HepG2 (cell line): ENCODE measurements at regions not wholly inside any gene's neighbourhood (a gene's known extent, or its start where the extent isn't known, plus 50 kb on each side); places are given as distances from the start of the nearest gene placed in this dataset.

Source experiments
- ATAC-seq: fragments of 200-7000 bp; cut with Tn5 transposase; 3 replicates; pipeline ENCODE4 v1.9.1; 2020; ENCODE audit warnings: mild to moderate bottlenecking, moderate library complexity
- BruUV-seq: library from RNA; stranded (reverse); fragments of 400-500 nt; replicated peaks from 2 replicates; lab custom pipeline; 2021; lab: Mats Ljungman, UMichigan
- CTCF ChIA-PET: fragments of 300-600 bp; formaldehyde crosslinking; extraction: SDS; loops from one replicate; lab custom pipeline; 2021; ENCODE audit warnings: low total read pairs, inconsistent platforms, low intra/inter-chr PET ratio; lab: Yijun Ruan, JAX
- POLR2A ChIA-PET: fragments of 350-600 bp; sonication (Branson Sonifier 250); formaldehyde crosslinking; loops from one replicate; lab custom pipeline; 2020; ENCODE audit warnings: antibody characterized with exemption, inconsistent platforms; lab: Yijun Ruan, JAX
- DNase-seq: peaks from one replicate; pipeline ENCODE4 v3.0.0-alpha.2; 2015; ENCODE audit warnings: low spot score
- FAIRE-seq: peaks from 3 replicates; lab custom pipeline; 2011; peaks lifted over from hg19 to GRCh38; lab: Jason Lieb, UNC
- H2AFZ ChIP-seq: one replicate; pipeline ENCODE4 v1.6.1; 2011; ENCODE audit warnings: low read length, inconsistent platforms
- H3K27ac ChIP-seq: fragments of 300-600 bp; 3 replicates; pipeline ENCODE4 v1.8.0; 2011; ENCODE audit warnings: mixed run types, mild to moderate bottlenecking, mixed read lengths, low read length, inconsistent platforms; ENCODE audit not compliant: insufficient read depth; ENCODE audit errors: extremely low read length
- H3K27me3 ChIP-seq, 2 experiments: fragments of 200-600 bp in 1 of 2; 2 replicates in 1 of 2; 3 replicates in 1 of 2; pipeline versions ENCODE4 v1.6.0 to v1.8.0; 2011; ENCODE audit warnings: low read length in 2 of 2, mild to moderate bottlenecking in 2 of 2, moderate library complexity in 2 of 2, inconsistent platforms in 1 of 2; ENCODE audit not compliant: insufficient read depth in 2 of 2, control insufficient read depth in 1 of 2
- H3K36me3 ChIP-seq, 2 experiments: fragments of 200-600 bp in 1 of 2; replicated peaks in 1 of 2; 2 replicates in 1 of 2; 3 replicates in 1 of 2; pipeline versions ENCODE4 v1.5.1 to v1.8.0; 2011; ENCODE audit warnings: low read length in 2 of 2, inconsistent platforms in 1 of 2; ENCODE audit not compliant: insufficient read depth in 2 of 2, control insufficient read depth in 1 of 2
- H3K4me1 ChIP-seq: 2 replicates; pipeline ENCODE4 v1.5.1; 2012; ENCODE audit warnings: low read length, inconsistent platforms; ENCODE audit not compliant: insufficient read depth
- H3K4me2 ChIP-seq: 2 replicates; pipeline ENCODE4 v1.6.0; 2011; ENCODE audit warnings: low read depth, low read length, inconsistent platforms
- H3K4me3 ChIP-seq, 3 experiments: fragments of 200-600 bp in 1 of 3; sonication (generic), shearing (Covaris generic) in 1 of 3; replicated peaks in 1 of 3; 2 replicates each; pipeline ENCODE4 v1.5.1; 2011 to 2016; ENCODE audit warnings: low read length in 3 of 3, inconsistent platforms in 2 of 3, low read depth in 2 of 3, mild to moderate bottlenecking in 2 of 3, control low read depth in 1 of 3, mixed read lengths in 1 of 3; ENCODE audit not compliant: insufficient read depth in 1 of 3
- H3K79me2 ChIP-seq: one replicate; pipeline ENCODE4 v1.6.1; 2011; ENCODE audit warnings: low read length, inconsistent platforms; ENCODE audit not compliant: insufficient read depth
- H3K9ac ChIP-seq: 2 replicates; pipeline ENCODE4 v1.6.0; 2011; ENCODE audit warnings: mild to moderate bottlenecking, low read depth, low read length, inconsistent platforms; ENCODE audit not compliant: insufficient read depth
- H3K9me3 ChIP-seq: 2 replicates; pipeline ENCODE4 v1.5.1; 2012; ENCODE audit warnings: mild to moderate bottlenecking, low read length
- H4K20me1 ChIP-seq: 2 replicates; pipeline ENCODE4 v1.6.0; 2011; ENCODE audit warnings: inconsistent platforms, mild to moderate bottlenecking, low read length, moderate library complexity; ENCODE audit not compliant: insufficient read depth
- CBX5 ChIP-seq: sonication (generic); formaldehyde crosslinking; IDR thresholded peaks from 2 replicates; pipeline ENCODE4 v1.4.0; 2020; ENCODE audit warnings: missing genetic modification reagents, borderline replicate concordance
- HMG20B ChIP-seq: conservative IDR thresholded peaks from 2 replicates; pipeline ENCODE4 v1.6.1; 2016; ENCODE audit warnings: missing genetic modification reagents, missing compliant biosample characterization
- MYNN ChIP-seq: sonication (generic); formaldehyde crosslinking; IDR thresholded peaks from 2 replicates; pipeline ENCODE4 v1.4.0; 2020; ENCODE audit warnings: mild to moderate bottlenecking, low read depth, missing genetic modification reagents
- TMF1 ChIP-seq: sonication (generic); formaldehyde crosslinking; IDR thresholded peaks from 2 replicates; pipeline ENCODE4 v1.8.1; 2022; ENCODE audit warnings: low read depth, missing genetic modification reagents
- ZNF263 ChIP-seq: sonication (generic); formaldehyde crosslinking; IDR thresholded peaks from 2 replicates; pipeline ENCODE4 v1.4.0; 2020; ENCODE audit warnings: missing genetic modification reagents
- ZSCAN9 ChIP-seq: IDR thresholded peaks from 2 replicates; pipeline ENCODE4 v1.6.1; 2016; ENCODE audit warnings: borderline replicate concordance
- ZZZ3 ChIP-seq: sonication (generic); formaldehyde crosslinking; IDR thresholded peaks from 2 replicates; pipeline ENCODE4 v1.4.0; 2020; ENCODE audit warnings: missing genetic modification reagents, mild to moderate bottlenecking, borderline replicate concordance
- WGBS: methylation state at CpG from one replicate; pipeline ENCODE4 v1.1.6; 2017; ENCODE audit warnings: low lambda C conversion rate; 5-methylcytosine and 5-hydroxymethylcytosine counted together
- in situ Hi-C: cut with HindIII; loops from 2 replicates; pipeline ENCODE4 v1.10.0; 2017; ENCODE audit warnings: low pct_unique_long_range_greater_than_20kb; ENCODE audit not compliant: extremely low pct_ligation_motif_present
- intact Hi-C: fragments of 100-400 bp; cut with micrococcal nuclease; formaldehyde crosslinking; loops from one replicate; pipeline ENCODE4 v1.10.0; 2022; ENCODE audit not compliant: unreplicated experiment
- TF ChIP-seq, protein P1 (sequence below): sonication (generic); formaldehyde crosslinking; IDR thresholded peaks from 2 replicates; pipeline ENCODE4 v1.4.0; 2020; ENCODE audit warnings: mild to moderate bottlenecking, missing genetic modification reagents
- TF ChIP-seq, protein P2 (sequence below): sonication (generic); formaldehyde crosslinking; IDR thresholded peaks from 2 replicates; pipeline ENCODE4 v1.5.1; 2020; ENCODE audit warnings: mild to moderate bottlenecking, missing genetic modification reagents, borderline replicate concordance

DNA sequence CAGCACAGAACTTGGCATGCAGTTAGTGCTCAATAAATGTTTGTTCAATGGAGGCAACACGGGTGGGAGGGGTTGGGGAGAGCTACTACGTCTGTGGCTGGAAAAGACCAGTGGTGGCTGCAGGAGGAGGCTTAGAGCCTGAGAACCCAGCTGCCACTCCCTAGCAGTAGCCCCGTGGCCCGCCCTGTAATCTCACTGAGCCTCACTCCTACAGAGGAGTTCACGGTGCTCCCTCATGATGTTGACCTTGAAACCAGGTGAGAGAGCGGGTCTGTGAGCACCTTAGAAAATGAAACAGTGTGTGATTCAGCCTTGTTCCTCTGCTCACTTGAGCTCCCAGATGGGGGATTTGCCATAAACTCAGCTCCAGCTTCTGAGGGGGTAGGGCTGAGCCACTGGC is 299.6 kb downstream of the NPHP4 start:
- H3K36me3 ChIP-seq = no peaks in the 10 kb centered on the region
- no peak overlapping the region for H3K9ac ChIP-seq
- no peak overlapping the region for H3K27ac ChIP-seq
- no TSS peak for BruUV-seq
- in situ Hi-C loops = no loop called here
- H3K4me1 ChIP-seq = no peaks in the 10 kb centered on the region
- H3K4me3 ChIP-seq = no peak overlapping the region
- no peaks in the 10 kb centered on the region for H3K9me3 ChIP-seq
- ChIA-PET POLR2A (no interaction called here), CTCF (no interaction called here)
- ATAC-seq = no peak
- H3K4me2 ChIP-seq = no peak overlapping the region
- WGBS = 0% methylated on average over 3 of the region's 6 CpGs
- no peak for DNase-seq
- no peaks in the 10 kb centered on the region for H3K79me2 ChIP-seq
- intact Hi-C loops = no loop called here
- H3K27me3 ChIP-seq = peaks cover 1 to 20% of the 10 kb centered on the region in 2 experiments; a peak in 4 of 5 replicates
- no peak for FAIRE-seq
- no peak overlapping the region for H2AFZ ChIP-seq
- no peaks in the 10 kb centered on the region for H4K20me1 ChIP-seq
- TF ChIP-seq, protein P1, sequence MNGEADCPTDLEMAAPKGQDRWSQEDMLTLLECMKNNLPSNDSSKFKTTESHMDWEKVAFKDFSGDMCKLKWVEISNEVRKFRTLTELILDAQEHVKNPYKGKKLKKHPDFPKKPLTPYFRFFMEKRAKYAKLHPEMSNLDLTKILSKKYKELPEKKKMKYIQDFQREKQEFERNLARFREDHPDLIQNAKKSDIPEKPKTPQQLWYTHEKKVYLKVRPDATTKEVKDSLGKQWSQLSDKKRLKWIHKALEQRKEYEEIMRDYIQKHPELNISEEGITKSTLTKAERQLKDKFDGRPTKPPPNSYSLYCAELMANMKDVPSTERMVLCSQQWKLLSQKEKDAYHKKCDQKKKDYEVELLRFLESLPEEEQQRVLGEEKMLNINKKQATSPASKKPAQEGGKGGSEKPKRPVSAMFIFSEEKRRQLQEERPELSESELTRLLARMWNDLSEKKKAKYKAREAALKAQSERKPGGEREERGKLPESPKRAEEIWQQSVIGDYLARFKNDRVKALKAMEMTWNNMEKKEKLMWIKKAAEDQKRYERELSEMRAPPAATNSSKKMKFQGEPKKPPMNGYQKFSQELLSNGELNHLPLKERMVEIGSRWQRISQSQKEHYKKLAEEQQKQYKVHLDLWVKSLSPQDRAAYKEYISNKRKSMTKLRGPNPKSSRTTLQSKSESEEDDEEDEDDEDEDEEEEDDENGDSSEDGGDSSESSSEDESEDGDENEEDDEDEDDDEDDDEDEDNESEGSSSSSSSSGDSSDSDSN = no peak
- 0 out of 2 replicates have a peak, but pooled peaks have one; percentile 22 for TF ChIP-seq ZNF263 (CRISPR knock-in tag)

DNA sequence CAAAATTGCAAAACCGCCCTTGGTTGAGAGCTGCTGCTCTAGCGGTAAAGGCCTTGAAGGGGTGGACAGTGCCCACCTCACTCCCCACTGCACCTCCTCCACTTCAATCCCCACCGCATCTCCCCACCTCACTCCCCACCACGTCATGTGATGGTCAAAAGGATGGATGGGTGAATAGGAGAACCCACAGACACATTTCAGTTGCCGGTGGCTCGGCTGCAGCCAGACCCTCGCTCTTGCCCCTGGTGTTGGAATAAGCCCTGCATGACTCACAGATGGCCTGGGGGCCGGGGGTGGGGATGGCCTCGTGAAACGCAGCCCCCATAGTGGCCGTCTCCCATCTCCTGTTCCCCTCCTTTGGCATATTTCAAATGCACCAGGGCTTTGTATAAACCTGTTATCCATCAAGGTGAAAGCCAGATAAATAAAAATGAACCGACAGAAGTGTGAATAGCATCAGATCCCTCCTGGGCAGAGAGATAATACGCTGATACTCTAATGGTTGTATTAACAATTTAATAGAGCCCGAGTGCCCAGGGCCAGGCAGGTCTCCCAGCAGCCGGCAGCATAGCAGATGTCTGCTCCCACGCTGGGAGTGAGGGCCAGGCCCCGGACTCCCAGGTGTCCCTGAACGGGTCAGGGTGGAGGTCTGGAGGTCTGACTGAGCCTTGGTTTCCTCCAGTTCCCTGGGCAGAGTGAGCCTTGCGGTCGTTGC is 300.3 kb downstream of the NPHP4 start:
- ATAC-seq (no peak), DNase-seq (no peak), FAIRE-seq (no peak)
- Histone ChIP-seq H4K20me1 (no peaks in the 10 kb centered on the region), H3K9ac (no peak overlapping the region), H3K79me2 (no peaks in the 10 kb centered on the region), H3K36me3 (no peaks in the 10 kb centered on the region), H3K9me3 (no peaks in the 10 kb centered on the region), H3K4me1 (no peaks in the 10 kb centered on the region), H3K27ac (no peak overlapping the region), H2AFZ (no peak overlapping the region), H3K27me3 (peaks cover 1 to 20% of the 10 kb centered on the region in 2 experiments; a peak in 4 of 5 replicates), H3K4me2 (no peak overlapping the region), H3K4me3 (no peak overlapping the region)
- no TSS peak for BruUV-seq
- ChIA-PET CTCF (no interaction called here), POLR2A (no interaction called here)
- WGBS = 26% methylated on average over 15 of the region's 20 CpGs
- in situ Hi-C loops = no loop called here
- intact Hi-C loops = no loop called here
- no peak for TF ChIP-seq ZZZ3 (CRISPR knock-in tag)
- no peak for TF ChIP-seq HMG20B (CRISPR knock-in tag)
- TF ChIP-seq ZSCAN9 = no peak
- no peak for TF ChIP-seq TMF1
- TF ChIP-seq, protein P2, sequence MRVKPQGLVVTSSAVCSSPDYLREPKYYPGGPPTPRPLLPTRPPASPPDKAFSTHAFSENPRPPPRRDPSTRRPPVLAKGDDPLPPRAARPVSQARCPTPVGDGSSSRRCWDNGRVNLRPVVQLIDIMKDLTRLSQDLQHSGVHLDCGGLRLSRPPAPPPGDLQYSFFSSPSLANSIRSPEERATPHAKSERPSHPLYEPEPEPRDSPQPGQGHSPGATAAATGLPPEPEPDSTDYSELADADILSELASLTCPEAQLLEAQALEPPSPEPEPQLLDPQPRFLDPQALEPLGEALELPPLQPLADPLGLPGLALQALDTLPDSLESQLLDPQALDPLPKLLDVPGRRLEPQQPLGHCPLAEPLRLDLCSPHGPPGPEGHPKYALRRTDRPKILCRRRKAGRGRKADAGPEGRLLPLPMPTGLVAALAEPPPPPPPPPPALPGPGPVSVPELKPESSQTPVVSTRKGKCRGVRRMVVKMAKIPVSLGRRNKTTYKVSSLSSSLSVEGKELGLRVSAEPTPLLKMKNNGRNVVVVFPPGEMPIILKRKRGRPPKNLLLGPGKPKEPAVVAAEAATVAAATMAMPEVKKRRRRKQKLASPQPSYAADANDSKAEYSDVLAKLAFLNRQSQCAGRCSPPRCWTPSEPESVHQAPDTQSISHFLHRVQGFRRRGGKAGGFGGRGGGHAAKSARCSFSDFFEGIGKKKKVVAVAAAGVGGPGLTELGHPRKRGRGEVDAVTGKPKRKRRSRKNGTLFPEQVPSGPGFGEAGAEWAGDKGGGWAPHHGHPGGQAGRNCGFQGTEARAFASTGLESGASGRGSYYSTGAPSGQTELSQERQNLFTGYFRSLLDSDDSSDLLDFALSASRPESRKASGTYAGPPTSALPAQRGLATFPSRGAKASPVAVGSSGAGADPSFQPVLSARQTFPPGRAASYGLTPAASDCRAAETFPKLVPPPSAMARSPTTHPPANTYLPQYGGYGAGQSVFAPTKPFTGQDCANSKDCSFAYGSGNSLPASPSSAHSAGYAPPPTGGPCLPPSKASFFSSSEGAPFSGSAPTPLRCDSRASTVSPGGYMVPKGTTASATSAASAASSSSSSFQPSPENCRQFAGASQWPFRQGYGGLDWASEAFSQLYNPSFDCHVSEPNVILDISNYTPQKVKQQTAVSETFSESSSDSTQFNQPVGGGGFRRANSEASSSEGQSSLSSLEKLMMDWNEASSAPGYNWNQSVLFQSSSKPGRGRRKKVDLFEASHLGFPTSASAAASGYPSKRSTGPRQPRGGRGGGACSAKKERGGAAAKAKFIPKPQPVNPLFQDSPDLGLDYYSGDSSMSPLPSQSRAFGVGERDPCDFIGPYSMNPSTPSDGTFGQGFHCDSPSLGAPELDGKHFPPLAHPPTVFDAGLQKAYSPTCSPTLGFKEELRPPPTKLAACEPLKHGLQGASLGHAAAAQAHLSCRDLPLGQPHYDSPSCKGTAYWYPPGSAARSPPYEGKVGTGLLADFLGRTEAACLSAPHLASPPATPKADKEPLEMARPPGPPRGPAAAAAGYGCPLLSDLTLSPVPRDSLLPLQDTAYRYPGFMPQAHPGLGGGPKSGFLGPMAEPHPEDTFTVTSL (CRISPR knock-in tag) = no peak
- TF ChIP-seq MYNN (CRISPR knock-in tag) = no peak
- TF ChIP-seq CBX5 (CRISPR knock-in tag) = no peak
